Activated CD4-positive, alpha-beta T cell treated with anti-CD3 and anti-CD28 coated beads, Interleukin-2, amount 50 U/mL, for 4 hours (primary cell): ENCODE measurements at regions not wholly inside any gene's neighbourhood (a gene's known extent, or its start where the extent isn't known, plus 50 kb on each side); places are given as distances from the start of the nearest gene placed in this dataset.

Experiments used
- DNase-seq, 2 experiments: peaks; one replicate each; pipeline ENCODE4 v3.0.0-alpha.2; 2020

GRCh38 chr22:48050836-48051235, 1288.4 kb downstream of the TBC1D22A start:
- no peak for DNase-seq

- DNase-seq: no peak
Observed at GRCh38 chr22:48049116-48049515, 1286.7 kb downstream of the TBC1D22A start.

- DNase-seq: no peak
Observed at GRCh38 chr22:48047722-48048500, 1285.5 kb downstream of the TBC1D22A start.

GRCh38 chr22:48045369-48045768, 1282.9 kb downstream of the TBC1D22A start:
- DNase-seq: no peak

GRCh38 chr22:48044487-48045060, 1282.1 kb downstream of the TBC1D22A start:
- no peak for DNase-seq

GRCh38 chr22:48043581-48043980, 1281.1 kb downstream of the TBC1D22A start:
- no peak for DNase-seq

GRCh38 chr22:48042621-48043395, 1280.4 kb downstream of the TBC1D22A start:
- DNase-seq: no peak

- DNase-seq: no peak
Observed at GRCh38 chr22:48039326-48039725, 1276.9 kb downstream of the TBC1D22A start.

GRCh38 chr22:48037618-48038017, 1275.2 kb downstream of the TBC1D22A start:
- DNase-seq: no peak

- no peak for DNase-seq
Observed at GRCh38 chr22:48035897-48036296, 1273.4 kb downstream of the TBC1D22A start.

- DNase-seq: no peak
Observed at GRCh38 chr22:48031589-48031988, 1269.1 kb downstream of the TBC1D22A start.

GRCh38 chr22:48025096-48025495, 1262.6 kb downstream of the TBC1D22A start:
- no peak for DNase-seq

- no peak for DNase-seq
Observed at GRCh38 chr22:48021991-48022401, 1259.5 kb downstream of the TBC1D22A start.

- DNase-seq: no peak
Observed at GRCh38 chr22:48018346-48018745, 1255.9 kb downstream of the TBC1D22A start.

- DNase-seq: no peak
Observed at GRCh38 chr22:48015701-48016100, 1253.3 kb downstream of the TBC1D22A start.

GRCh38 chr22:48004936-48005335, 1242.5 kb downstream of the TBC1D22A start:
- no peak for DNase-seq

GRCh38 chr22:48004038-48004437, 1241.6 kb downstream of the TBC1D22A start:
- DNase-seq: no peak

GRCh38 chr22:48001101-48001500, 1238.7 kb downstream of the TBC1D22A start:
- DNase-seq: no peak

GRCh38 chr22:47997612-47998011, 1235.2 kb downstream of the TBC1D22A start:
- DNase-seq: no peak

- no peak for DNase-seq
Observed at GRCh38 chr22:47997052-47997590, 1234.7 kb downstream of the TBC1D22A start.

- no peak for DNase-seq
Observed at GRCh38 chr22:47996446-47996857, 1234.0 kb downstream of the TBC1D22A start.

GRCh38 chr22:47995718-47996117, 1233.3 kb downstream of the TBC1D22A start:
- DNase-seq: no peak

- DNase-seq: no peak
Observed at GRCh38 chr22:47995264-47995627, 1232.8 kb downstream of the TBC1D22A start.
